Mammary epithelial cell (primary cell): ENCODE measurements at regions not wholly inside any gene's neighbourhood (a gene's known extent, or its start where the extent isn't known, plus 50 kb on each side); places are given as distances from the start of the nearest gene placed in this dataset.

Experiments used
- EZH2 ChIP-seq: IDR thresholded peaks from 2 replicates; pipeline ENCODE4 v1.6.1; 2012; ENCODE audit warnings: low read length, inconsistent platforms, borderline replicate concordance
- TF ChIP-seq, protein P1 (sequence below), 2 donors: IDR thresholded peaks in 1 of 2; conservative IDR thresholded peaks in 1 of 2; 2 replicates each; pipeline ENCODE4 v1.5.1; 2011 to 2012; ENCODE audit warnings: inconsistent platforms in 2 of 2, low read length in 2 of 2, mild to moderate bottlenecking in 2 of 2, control low read depth in 1 of 2, low read depth in 1 of 2; ENCODE audit not compliant: insufficient read depth in 1 of 2; ENCODE audit errors: extremely low read depth in 1 of 2

DNA sequence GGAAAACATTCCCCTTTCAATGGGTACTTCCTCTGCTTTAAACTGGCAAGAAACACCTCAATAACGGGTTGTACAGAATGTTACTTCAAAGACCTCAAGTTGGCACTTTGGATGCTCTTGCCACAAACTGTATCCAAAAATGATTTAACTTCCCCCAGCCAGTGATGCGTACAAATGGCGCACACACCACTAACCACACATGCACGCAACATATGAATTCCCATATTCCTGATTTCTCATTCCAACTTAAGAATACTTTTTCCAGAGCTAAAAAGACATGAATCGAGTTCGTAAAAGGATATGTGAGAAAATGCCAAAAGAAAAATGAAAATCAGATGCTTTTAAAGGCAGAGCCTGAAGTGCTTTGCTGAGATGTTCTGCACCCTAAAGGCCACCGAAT is 388.0 kb upstream of the PIK3R1 start:
- TF ChIP-seq, protein P1, sequence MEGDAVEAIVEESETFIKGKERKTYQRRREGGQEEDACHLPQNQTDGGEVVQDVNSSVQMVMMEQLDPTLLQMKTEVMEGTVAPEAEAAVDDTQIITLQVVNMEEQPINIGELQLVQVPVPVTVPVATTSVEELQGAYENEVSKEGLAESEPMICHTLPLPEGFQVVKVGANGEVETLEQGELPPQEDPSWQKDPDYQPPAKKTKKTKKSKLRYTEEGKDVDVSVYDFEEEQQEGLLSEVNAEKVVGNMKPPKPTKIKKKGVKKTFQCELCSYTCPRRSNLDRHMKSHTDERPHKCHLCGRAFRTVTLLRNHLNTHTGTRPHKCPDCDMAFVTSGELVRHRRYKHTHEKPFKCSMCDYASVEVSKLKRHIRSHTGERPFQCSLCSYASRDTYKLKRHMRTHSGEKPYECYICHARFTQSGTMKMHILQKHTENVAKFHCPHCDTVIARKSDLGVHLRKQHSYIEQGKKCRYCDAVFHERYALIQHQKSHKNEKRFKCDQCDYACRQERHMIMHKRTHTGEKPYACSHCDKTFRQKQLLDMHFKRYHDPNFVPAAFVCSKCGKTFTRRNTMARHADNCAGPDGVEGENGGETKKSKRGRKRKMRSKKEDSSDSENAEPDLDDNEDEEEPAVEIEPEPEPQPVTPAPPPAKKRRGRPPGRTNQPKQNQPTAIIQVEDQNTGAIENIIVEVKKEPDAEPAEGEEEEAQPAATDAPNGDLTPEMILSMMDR (conservative IDR thresholded peaks at IDR 0.05 in 1 of 2, IDR thresholded peaks at IDR 0.05 in 1 of 2; ENCODE audit: extremely low read depth in 1 of 2, insufficient read depth in 1 of 2, low read depth in 1 of 2, low read length in 2 of 2), result no peak
- TF ChIP-seq EZH2, result no peak
